WTC11 (cell line): ENCODE measurements at regions not wholly inside any gene's neighbourhood (a gene's known extent, or its start where the extent isn't known, plus 50 kb on each side); places are given as distances from the start of the nearest gene placed in this dataset.

Experiments used
- ATAC-seq: fragments of 200-7000 bp; cut with Tn5 transposase; 2 replicates; pipeline ENCODE4 v1.10.0; 2021; ENCODE audit warnings: mild to moderate bottlenecking, moderate library complexity
- CTCF ChIA-PET: fragments of 300-600 bp; sonication (Branson Sonifier 250); formaldehyde crosslinking; loops from one replicate; lab custom pipeline; 2021; ENCODE audit warnings: antibody characterized with exemption; lab: Charles Lee
- POLR2A ChIA-PET: fragments of 350-600 bp; sonication (Branson Sonifier 250); formaldehyde crosslinking; loops from one replicate; lab custom pipeline; 2021; ENCODE audit warnings: antibody characterized with exemption; lab: Charles Lee
- DNase-seq: peaks from one replicate; pipeline ENCODE4 v3.0.0; 2021; ENCODE audit warnings: low spot score
- H3K27ac Mint-ChIP-seq: 2 replicates; pipeline ENCODE4 v1.8.0; 2021; ENCODE audit warnings: mixed read lengths
- H3K27me3 Mint-ChIP-seq: 2 replicates; pipeline ENCODE4 v1.8.0; 2021; ENCODE audit warnings: low read depth, mild to moderate bottlenecking, moderate library complexity, mixed read lengths
- H3K36me3 Mint-ChIP-seq: 2 replicates; pipeline ENCODE4 v1.8.0; 2021; ENCODE audit warnings: mixed read lengths
- H3K4me1 Mint-ChIP-seq: 2 replicates; pipeline ENCODE4 v1.8.0; 2022; ENCODE audit warnings: mixed read lengths
- H3K4me3 Mint-ChIP-seq: 2 replicates; pipeline ENCODE4 v1.8.0; 2021; ENCODE audit warnings: mild to moderate bottlenecking, moderate library complexity, mixed read lengths
- H3K9me3 Mint-ChIP-seq: 2 replicates; pipeline ENCODE4 v1.8.0; 2021; ENCODE audit warnings: mixed read lengths
- ETV6 ChIP-seq: sonication (generic); formaldehyde crosslinking; IDR thresholded peaks from 2 replicates; pipeline ENCODE4 v1.8.1; 2022; ENCODE audit warnings: mild to moderate bottlenecking, missing genetic modification reagents
- HMGA2 ChIP-seq: fragments of 250-450 bp; sonication (Bioruptor Pico); IDR thresholded peaks from 2 replicates; pipeline ENCODE4 v1.4.0; 2021; ENCODE audit warnings: mild to moderate bottlenecking, moderate library complexity
- KAT7 ChIP-seq: sonication (generic); formaldehyde crosslinking; IDR thresholded peaks from 2 replicates; pipeline ENCODE4 v1.8.1; 2023; ENCODE audit warnings: missing genetic modification reagents, mild to moderate bottlenecking, borderline replicate concordance
- NFATC4 ChIP-seq: fragments of 250-450 bp; sonication (Bioruptor Pico); IDR thresholded peaks from 2 replicates; pipeline ENCODE4 v1.9.0; 2021; ENCODE audit warnings: mild to moderate bottlenecking
- NR2C2 ChIP-seq: sonication (generic); formaldehyde crosslinking; IDR thresholded peaks from 2 replicates; pipeline ENCODE4 v1.8.0; 2022; ENCODE audit warnings: mild to moderate bottlenecking, missing genetic modification reagents
- OVOL2 ChIP-seq: fragments of 250-450 bp; sonication (Bioruptor Pico); IDR thresholded peaks from 2 replicates; pipeline ENCODE4 v1.9.0; 2021; ENCODE audit warnings: mild to moderate bottlenecking, borderline replicate concordance
- PRRX2 ChIP-seq: fragments of 250-450 bp; sonication (Bioruptor Pico); IDR thresholded peaks from 2 replicates; pipeline ENCODE4 v1.8.0; 2021; ENCODE audit warnings: mild to moderate bottlenecking
- TCF7 ChIP-seq: sonication (generic); formaldehyde crosslinking; IDR thresholded peaks from 2 replicates; pipeline ENCODE4 v1.8.0; 2022; ENCODE audit warnings: mild to moderate bottlenecking, low read depth, missing genetic modification reagents, moderate library complexity
- TP53 ChIP-seq: sonication (generic); formaldehyde crosslinking; IDR thresholded peaks from 2 replicates; pipeline ENCODE4 v1.8.1; 2023; ENCODE audit warnings: mild to moderate bottlenecking, missing genetic modification reagents
- ZNF121 ChIP-seq: sonication (generic); formaldehyde crosslinking; IDR thresholded peaks from 2 replicates; pipeline ENCODE4 v1.8.0; 2023; ENCODE audit warnings: missing genetic modification reagents
- ZNF138 ChIP-seq: sonication (generic); formaldehyde crosslinking; conservative IDR thresholded peaks from 2 replicates; pipeline ENCODE4 v1.8.1; 2022; ENCODE audit warnings: mild to moderate bottlenecking, moderate library complexity, missing genetic modification reagents
- ZNF396 ChIP-seq: fragments of 250-450 bp; sonication (Bioruptor Pico); IDR thresholded peaks from 2 replicates; pipeline ENCODE4 v1.8.0; 2021; ENCODE audit warnings: mild to moderate bottlenecking, moderate library complexity, borderline replicate concordance
- TF ChIP-seq, protein P1 (sequence below): fragments of 250-450 bp; sonication (Bioruptor Pico); IDR thresholded peaks from 2 replicates; pipeline ENCODE4 v1.8.0; 2021; ENCODE audit warnings: mild to moderate bottlenecking
- TF ChIP-seq, protein P2 (sequence below): fragments of 250-450 bp; sonication (Bioruptor Pico); IDR thresholded peaks from 2 replicates; pipeline ENCODE4 v1.9.0; 2021; ENCODE audit warnings: mild to moderate bottlenecking
- TF ChIP-seq, protein P3 (sequence below): sonication (generic); formaldehyde crosslinking; IDR thresholded peaks from 2 replicates; pipeline ENCODE4 v1.8.0; 2022; ENCODE audit warnings: missing genetic modification reagents

DNA sequence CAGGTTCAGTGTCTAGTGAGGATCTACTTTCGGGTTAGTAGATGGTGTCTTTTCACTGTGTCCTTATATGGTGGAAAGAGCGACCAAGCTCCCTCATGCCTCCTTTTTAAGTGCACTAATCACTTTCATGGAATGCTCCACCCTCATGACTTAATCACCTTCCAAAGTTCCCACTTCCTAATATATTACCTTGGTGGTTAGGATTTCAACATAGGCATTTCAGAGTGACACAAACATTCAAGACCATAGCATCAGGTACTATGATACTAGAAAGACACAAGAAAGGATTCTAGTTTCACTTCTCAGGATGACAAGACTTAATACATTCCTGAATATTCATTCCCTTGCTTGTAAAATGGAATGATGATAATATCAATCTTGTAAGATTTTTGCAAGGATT, 119.1 kb upstream of the FAM3C start (continued):
- TF ChIP-seq, protein P1, sequence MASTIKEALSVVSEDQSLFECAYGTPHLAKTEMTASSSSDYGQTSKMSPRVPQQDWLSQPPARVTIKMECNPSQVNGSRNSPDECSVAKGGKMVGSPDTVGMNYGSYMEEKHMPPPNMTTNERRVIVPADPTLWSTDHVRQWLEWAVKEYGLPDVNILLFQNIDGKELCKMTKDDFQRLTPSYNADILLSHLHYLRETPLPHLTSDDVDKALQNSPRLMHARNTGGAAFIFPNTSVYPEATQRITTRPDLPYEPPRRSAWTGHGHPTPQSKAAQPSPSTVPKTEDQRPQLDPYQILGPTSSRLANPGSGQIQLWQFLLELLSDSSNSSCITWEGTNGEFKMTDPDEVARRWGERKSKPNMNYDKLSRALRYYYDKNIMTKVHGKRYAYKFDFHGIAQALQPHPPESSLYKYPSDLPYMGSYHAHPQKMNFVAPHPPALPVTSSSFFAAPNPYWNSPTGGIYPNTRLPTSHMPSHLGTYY = no peak
- TF ChIP-seq, protein P2, sequence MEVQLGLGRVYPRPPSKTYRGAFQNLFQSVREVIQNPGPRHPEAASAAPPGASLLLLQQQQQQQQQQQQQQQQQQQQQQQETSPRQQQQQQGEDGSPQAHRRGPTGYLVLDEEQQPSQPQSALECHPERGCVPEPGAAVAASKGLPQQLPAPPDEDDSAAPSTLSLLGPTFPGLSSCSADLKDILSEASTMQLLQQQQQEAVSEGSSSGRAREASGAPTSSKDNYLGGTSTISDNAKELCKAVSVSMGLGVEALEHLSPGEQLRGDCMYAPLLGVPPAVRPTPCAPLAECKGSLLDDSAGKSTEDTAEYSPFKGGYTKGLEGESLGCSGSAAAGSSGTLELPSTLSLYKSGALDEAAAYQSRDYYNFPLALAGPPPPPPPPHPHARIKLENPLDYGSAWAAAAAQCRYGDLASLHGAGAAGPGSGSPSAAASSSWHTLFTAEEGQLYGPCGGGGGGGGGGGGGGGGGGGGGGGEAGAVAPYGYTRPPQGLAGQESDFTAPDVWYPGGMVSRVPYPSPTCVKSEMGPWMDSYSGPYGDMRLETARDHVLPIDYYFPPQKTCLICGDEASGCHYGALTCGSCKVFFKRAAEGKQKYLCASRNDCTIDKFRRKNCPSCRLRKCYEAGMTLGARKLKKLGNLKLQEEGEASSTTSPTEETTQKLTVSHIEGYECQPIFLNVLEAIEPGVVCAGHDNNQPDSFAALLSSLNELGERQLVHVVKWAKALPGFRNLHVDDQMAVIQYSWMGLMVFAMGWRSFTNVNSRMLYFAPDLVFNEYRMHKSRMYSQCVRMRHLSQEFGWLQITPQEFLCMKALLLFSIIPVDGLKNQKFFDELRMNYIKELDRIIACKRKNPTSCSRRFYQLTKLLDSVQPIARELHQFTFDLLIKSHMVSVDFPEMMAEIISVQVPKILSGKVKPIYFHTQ (CRISPR knock-in tag) = no peak
- TF ChIP-seq, protein P3, sequence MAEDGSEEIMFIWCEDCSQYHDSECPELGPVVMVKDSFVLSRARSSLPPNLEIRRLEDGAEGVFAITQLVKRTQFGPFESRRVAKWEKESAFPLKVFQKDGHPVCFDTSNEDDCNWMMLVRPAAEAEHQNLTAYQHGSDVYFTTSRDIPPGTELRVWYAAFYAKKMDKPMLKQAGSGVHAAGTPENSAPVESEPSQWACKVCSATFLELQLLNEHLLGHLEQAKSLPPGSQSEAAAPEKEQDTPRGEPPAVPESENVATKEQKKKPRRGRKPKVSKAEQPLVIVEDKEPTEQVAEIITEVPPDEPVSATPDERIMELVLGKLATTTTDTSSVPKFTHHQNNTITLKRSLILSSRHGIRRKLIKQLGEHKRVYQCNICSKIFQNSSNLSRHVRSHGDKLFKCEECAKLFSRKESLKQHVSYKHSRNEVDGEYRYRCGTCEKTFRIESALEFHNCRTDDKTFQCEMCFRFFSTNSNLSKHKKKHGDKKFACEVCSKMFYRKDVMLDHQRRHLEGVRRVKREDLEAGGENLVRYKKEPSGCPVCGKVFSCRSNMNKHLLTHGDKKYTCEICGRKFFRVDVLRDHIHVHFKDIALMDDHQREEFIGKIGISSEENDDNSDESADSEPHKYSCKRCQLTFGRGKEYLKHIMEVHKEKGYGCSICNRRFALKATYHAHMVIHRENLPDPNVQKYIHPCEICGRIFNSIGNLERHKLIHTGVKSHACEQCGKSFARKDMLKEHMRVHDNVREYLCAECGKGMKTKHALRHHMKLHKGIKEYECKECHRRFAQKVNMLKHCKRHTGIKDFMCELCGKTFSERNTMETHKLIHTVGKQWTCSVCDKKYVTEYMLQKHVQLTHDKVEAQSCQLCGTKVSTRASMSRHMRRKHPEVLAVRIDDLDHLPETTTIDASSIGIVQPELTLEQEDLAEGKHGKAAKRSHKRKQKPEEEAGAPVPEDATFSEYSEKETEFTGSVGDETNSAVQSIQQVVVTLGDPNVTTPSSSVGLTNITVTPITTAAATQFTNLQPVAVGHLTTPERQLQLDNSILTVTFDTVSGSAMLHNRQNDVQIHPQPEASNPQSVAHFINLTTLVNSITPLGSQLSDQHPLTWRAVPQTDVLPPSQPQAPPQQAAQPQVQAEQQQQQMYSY = no peak
- TF ChIP-seq OVOL2 (CRISPR knock-in tag) = no peak

DNA sequence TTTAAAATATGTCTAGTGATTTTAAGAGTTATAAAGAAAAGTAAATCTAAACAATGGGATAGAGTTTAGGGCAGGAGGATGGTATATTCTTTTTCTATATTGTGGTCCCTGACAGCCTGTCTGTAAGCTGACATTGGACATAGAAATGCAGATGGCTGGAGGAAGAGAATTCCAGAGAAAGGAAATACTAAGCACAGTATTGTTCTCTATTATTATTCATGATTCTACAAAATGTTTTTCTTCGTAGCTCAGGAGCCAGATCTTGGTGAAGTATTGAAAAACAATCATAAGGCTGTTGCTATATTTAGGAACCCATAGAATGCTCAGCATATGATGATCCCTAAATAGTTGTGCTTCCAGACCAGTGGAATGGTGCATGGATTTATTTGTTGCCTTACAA, 117.0 kb upstream of the FAM3C start:
- CTCF ChIA-PET = no interaction called here
- H3K9me3 Mint-ChIP-seq = peaks cover 46% of the 10 kb centered on the region
- TF ChIP-seq ZNF121 (CRISPR knock-in tag) = no peak
- TF ChIP-seq, all 79 proteins: peak for 0
- Mint-ChIP-seq H3K27ac (peak overlapping the region; percentile 19; the same call in 1 of the 2 replicates), H3K27me3 (peaks cover 5% of the 10 kb centered on the region), H3K36me3 (peaks cover 42% of the 10 kb centered on the region), H3K4me1 (peaks cover 36% of the 10 kb centered on the region), H3K4me3 (no peak overlapping the region)
- peak; percentile 57 for ATAC-seq
- DNase-seq = no peak
- POLR2A ChIA-PET = no interaction called here

DNA sequence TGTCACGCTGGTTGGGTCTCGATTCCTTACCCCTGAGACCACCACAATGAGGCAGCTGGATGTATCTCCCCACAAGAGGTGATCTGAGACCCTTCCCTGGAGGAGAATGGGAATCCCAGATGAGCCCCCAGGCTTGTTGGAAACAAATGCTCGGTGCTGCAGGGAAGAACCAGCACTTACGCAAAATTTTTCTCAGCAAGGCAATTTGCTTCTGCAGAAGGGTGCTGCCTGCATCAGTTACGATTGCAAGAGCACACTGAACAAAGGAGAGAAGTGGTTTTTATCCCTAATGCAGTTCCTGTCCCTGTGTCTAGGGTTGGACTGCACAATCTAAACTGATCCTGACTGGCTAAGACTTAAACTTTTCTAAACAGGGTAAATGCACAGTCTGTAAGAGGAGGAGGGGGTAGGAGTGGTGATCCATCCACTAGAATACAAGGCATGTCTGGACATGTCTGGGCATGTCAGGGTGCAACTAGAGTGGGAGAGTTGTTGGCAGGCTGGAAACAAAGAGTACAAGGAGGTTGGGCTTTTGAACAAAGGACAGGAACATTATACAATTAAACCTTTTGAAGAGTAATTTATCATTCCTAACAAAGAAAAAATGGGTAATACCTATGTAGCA, 114.9 kb upstream of the FAM3C start:
- H3K27me3 Mint-ChIP-seq = peaks cover 5% of the 10 kb centered on the region
- peaks cover 58% of the 10 kb centered on the region for H3K9me3 Mint-ChIP-seq
- peak overlapping the region; percentile 51 for H3K4me3 Mint-ChIP-seq
- peaks cover 62% of the 10 kb centered on the region for H3K36me3 Mint-ChIP-seq
- POLR2A ChIA-PET = no interaction called here
- peaks cover 36% of the 10 kb centered on the region for H3K4me1 Mint-ChIP-seq
- H3K27ac Mint-ChIP-seq = peak overlapping the region; percentile 81
- TF ChIP-seq NR2C2 (CRISPR knock-in tag) (no peak), PRRX2 (CRISPR knock-in tag) (0 out of 2 replicates have a peak, but pooled peaks have one; percentile 15), TP53 (CRISPR knock-in tag) (peak; percentile 55; the same call in 1 of the 2 replicates), KAT7 (CRISPR knock-in tag) (no peak)
- ATAC-seq (peak; percentile 36; the same call in 1 of the 2 replicates), DNase-seq (no peak)
- CTCF ChIA-PET = interaction anchor here (1.0 kb wide), 1 partner anchor 144 kb away, joined by 5 read pairs; no protein-coding TSS in a partner anchor

DNA sequence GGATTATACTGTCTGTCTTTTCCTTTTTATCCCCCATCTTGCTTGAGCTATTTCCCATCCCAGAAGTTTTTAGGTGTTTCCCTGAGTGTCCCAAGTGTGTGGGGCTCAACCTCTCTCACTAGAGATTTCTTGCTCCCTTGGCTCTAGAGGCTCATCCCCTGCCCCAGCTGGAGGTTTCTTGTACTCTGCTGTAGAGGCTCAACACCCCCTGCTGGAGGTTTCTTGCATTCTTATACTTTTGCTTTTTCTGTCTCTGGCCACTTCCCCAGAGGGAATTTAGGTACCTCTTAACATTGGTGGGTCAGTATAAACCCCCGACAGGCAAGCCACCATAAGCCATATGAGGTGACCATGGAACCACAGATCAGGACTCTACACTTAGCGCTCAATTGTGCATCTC, 114.2 kb upstream of the FAM3C start:
- Mint-ChIP-seq H3K36me3 (peaks cover 69% of the 10 kb centered on the region), H3K4me1 (peaks cover 36% of the 10 kb centered on the region), H3K4me3 (peak overlapping the region; percentile 51), H3K27me3 (peaks cover 5% of the 10 kb centered on the region), H3K27ac (peak overlapping the region; percentile 81; the same call in 1 of the 2 replicates), H3K9me3 (peaks cover 65% of the 10 kb centered on the region)
- no peak for DNase-seq
- ChIA-PET CTCF (interaction anchor here (1.0 kb wide), 1 partner anchor 143 kb away, joined by 5 read pairs; no protein-coding TSS in a partner anchor), POLR2A (no interaction called here)
- TF ChIP-seq, protein P3 = no peak
- no peak for TF ChIP-seq ZNF138 (CRISPR knock-in tag)
- TF ChIP-seq NFATC4 = no peak
- TF ChIP-seq ETV6 (CRISPR knock-in tag) = no peak
- TF ChIP-seq ZNF396 (CRISPR knock-in tag) = no peak
- no peak for TF ChIP-seq TCF7 (CRISPR knock-in tag)
- no peak for TF ChIP-seq HMGA2 (CRISPR knock-in tag)
- peak; percentile 50 for ATAC-seq
